ENCODE measurements at regions not wholly inside any gene's neighbourhood (a gene's known extent, or its start where the extent isn't known, plus 50 kb on each side); places are given as distances from the start of the nearest gene placed in this dataset.

GRCh38 chr2:122164964-122165363, 409.5 kb downstream of the TSN start:
- POLR2A ChIA-PET: no interaction called here

GRCh38 chr2:122166820-122167219, 411.4 kb downstream of the TSN start:
- no peaks in the 10 kb centered on the region for H3K27me3 Mint-ChIP-seq (ENCODE audit: insufficient read depth, unreplicated experiment)
- H3K27ac Mint-ChIP-seq (ENCODE audit: low read depth, unreplicated experiment): no peak overlapping the region
- no peak for DNase-seq (ENCODE audit: unreplicated experiment)
- POLR2A ChIA-PET: no interaction called here
- no peak overlapping the region for H3K4me3 Mint-ChIP-seq (ENCODE audit: unreplicated experiment)
- no peaks in the 10 kb centered on the region for H3K36me3 Mint-ChIP-seq (ENCODE audit: insufficient read depth, unreplicated experiment)
- CTCF ChIA-PET: no interaction called here
- TF ChIP-seq, protein P1, sequence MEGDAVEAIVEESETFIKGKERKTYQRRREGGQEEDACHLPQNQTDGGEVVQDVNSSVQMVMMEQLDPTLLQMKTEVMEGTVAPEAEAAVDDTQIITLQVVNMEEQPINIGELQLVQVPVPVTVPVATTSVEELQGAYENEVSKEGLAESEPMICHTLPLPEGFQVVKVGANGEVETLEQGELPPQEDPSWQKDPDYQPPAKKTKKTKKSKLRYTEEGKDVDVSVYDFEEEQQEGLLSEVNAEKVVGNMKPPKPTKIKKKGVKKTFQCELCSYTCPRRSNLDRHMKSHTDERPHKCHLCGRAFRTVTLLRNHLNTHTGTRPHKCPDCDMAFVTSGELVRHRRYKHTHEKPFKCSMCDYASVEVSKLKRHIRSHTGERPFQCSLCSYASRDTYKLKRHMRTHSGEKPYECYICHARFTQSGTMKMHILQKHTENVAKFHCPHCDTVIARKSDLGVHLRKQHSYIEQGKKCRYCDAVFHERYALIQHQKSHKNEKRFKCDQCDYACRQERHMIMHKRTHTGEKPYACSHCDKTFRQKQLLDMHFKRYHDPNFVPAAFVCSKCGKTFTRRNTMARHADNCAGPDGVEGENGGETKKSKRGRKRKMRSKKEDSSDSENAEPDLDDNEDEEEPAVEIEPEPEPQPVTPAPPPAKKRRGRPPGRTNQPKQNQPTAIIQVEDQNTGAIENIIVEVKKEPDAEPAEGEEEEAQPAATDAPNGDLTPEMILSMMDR (IDR thresholded peaks at IDR 0.05; ENCODE audit: unreplicated experiment): no peak
- intact Hi-C loops (cut with micrococcal nuclease): no loop called here
- H3K4me1 Mint-ChIP-seq (ENCODE audit: insufficient read depth, unreplicated experiment): no peaks in the 10 kb centered on the region
- BruUV-seq (replicated peaks): no TSS peak
- no peaks in the 10 kb centered on the region for H3K9me3 Mint-ChIP-seq (ENCODE audit: unreplicated experiment)

More at GRCh38 chr2:122164964-122165363, 409.5 kb downstream of the TSN start:
- Mint-ChIP-seq H3K27me3 (ENCODE audit: insufficient read depth, unreplicated experiment) (no peaks in the 10 kb centered on the region), H3K27ac (ENCODE audit: low read depth, unreplicated experiment) (no peak overlapping the region), H3K36me3 (ENCODE audit: insufficient read depth, unreplicated experiment) (no peaks in the 10 kb centered on the region), H3K9me3 (ENCODE audit: unreplicated experiment) (no peaks in the 10 kb centered on the region), H3K4me1 (ENCODE audit: insufficient read depth, unreplicated experiment) (no peaks in the 10 kb centered on the region), H3K4me3 (ENCODE audit: unreplicated experiment) (no peak overlapping the region)
- intact Hi-C loops (cut with micrococcal nuclease): no loop called here
- BruUV-seq (replicated peaks): no TSS peak
- TF ChIP-seq, protein P1 (IDR thresholded peaks at IDR 0.05; ENCODE audit: unreplicated experiment): no peak
- no peak for DNase-seq (ENCODE audit: unreplicated experiment)
- CTCF ChIA-PET: interaction anchor here (0.6 to 0.9 kb wide), 2 partner anchors 25 to 355 kb away, joined by 3 read pairs; no protein-coding TSS in a partner anchor

DNA sequence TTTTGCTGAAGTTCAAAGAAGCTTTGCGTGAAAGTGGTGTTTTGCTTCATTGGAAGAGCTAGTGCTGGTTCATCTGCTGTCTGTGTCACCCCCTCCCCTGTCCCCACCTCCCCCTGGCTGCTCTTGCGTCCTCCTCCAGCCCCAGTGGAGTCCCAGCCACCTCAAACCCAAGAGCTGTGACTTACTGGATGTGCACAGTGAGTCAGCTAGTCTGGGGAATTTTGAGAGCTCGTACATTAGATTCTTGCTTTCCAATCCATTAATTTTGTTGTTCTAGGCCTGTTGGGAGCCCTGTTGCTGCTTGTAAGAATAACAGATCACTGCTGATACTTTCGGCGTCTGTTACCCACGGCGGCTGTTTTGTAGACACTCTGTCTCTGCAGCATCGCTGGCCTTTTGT, 412.1 kb downstream of the TSN start:
- intact Hi-C loops (cut with micrococcal nuclease): no loop called here
- TF ChIP-seq, protein P1 (IDR thresholded peaks at IDR 0.05; ENCODE audit: unreplicated experiment): no peak
- Mint-ChIP-seq H3K9me3 (ENCODE audit: unreplicated experiment) (no peaks in the 10 kb centered on the region), H3K4me3 (ENCODE audit: unreplicated experiment) (no peak overlapping the region), H3K27me3 (ENCODE audit: insufficient read depth, unreplicated experiment) (no peaks in the 10 kb centered on the region), H3K36me3 (ENCODE audit: insufficient read depth, unreplicated experiment) (no peaks in the 10 kb centered on the region), H3K4me1 (ENCODE audit: insufficient read depth, unreplicated experiment) (no peaks in the 10 kb centered on the region), H3K27ac (ENCODE audit: low read depth, unreplicated experiment) (no peak overlapping the region)
- BruUV-seq (replicated peaks): no TSS peak
- no peak for DNase-seq (ENCODE audit: unreplicated experiment)
- ChIA-PET CTCF (interaction anchor here (0.6 to 0.9 kb wide), 3 partner anchors 24 to 924 kb away, joined by 3 to 4 read pairs (median 3); no protein-coding TSS in a partner anchor), POLR2A (no interaction called here)

DNA sequence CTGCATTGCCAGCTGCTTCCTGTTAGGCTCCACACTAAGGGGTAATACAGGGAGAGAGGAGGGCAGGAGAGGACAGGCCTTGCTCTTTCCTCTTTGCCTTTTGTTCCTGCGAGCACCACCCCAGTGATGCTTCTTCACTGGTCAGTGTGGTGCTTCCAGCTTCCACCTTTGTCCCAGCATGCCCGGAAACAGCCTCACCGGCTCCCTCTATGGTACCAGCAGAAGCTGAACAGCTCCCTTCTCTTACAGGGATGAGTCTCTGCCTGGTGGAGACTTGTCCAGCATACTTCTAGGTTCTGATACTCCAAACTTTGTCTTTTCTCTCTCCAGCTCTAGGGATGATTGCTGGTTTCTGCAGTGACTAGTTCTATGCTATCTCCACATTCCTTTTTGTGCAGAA, 413.3 kb downstream of the TSN start:
- H3K4me1 Mint-ChIP-seq (ENCODE audit: insufficient read depth, unreplicated experiment): no peaks in the 10 kb centered on the region
- H3K27ac Mint-ChIP-seq (ENCODE audit: low read depth, unreplicated experiment): no peak overlapping the region
- no peaks in the 10 kb centered on the region for H3K36me3 Mint-ChIP-seq (ENCODE audit: insufficient read depth, unreplicated experiment)
- intact Hi-C loops (cut with micrococcal nuclease): no loop called here
- BruUV-seq (replicated peaks): no TSS peak
- no peaks in the 10 kb centered on the region for H3K9me3 Mint-ChIP-seq (ENCODE audit: unreplicated experiment)
- ChIA-PET POLR2A (no interaction called here), CTCF (interaction anchor here (0.7 kb wide), 1 partner anchor 18 kb away, joined by 3 read pairs; no protein-coding TSS in a partner anchor)
- H3K27me3 Mint-ChIP-seq (ENCODE audit: insufficient read depth, unreplicated experiment): no peaks in the 10 kb centered on the region
- H3K4me3 Mint-ChIP-seq (ENCODE audit: unreplicated experiment): no peak overlapping the region
- TF ChIP-seq, protein P1 (IDR thresholded peaks at IDR 0.05; ENCODE audit: unreplicated experiment): no peak
- DNase-seq (ENCODE audit: unreplicated experiment): peak; percentile 9
